Smooth muscle cell of the brain vasculature (primary cell): ENCODE measurements at regions not wholly inside any gene's neighbourhood (a gene's known extent, or its start where the extent isn't known, plus 50 kb on each side); places are given as distances from the start of the nearest gene placed in this dataset.
"Not testable (repeated sequence)": the region's sequence is repeated elsewhere in the genome, so short reads cannot be mapped to it uniquely, and the experiment has no call there.

Experiments
- DNase-seq: peaks from one replicate; pipeline ENCODE4 v3.0.0-alpha.2; 2012; ENCODE audit warnings: low read depth, low spot score

DNA sequence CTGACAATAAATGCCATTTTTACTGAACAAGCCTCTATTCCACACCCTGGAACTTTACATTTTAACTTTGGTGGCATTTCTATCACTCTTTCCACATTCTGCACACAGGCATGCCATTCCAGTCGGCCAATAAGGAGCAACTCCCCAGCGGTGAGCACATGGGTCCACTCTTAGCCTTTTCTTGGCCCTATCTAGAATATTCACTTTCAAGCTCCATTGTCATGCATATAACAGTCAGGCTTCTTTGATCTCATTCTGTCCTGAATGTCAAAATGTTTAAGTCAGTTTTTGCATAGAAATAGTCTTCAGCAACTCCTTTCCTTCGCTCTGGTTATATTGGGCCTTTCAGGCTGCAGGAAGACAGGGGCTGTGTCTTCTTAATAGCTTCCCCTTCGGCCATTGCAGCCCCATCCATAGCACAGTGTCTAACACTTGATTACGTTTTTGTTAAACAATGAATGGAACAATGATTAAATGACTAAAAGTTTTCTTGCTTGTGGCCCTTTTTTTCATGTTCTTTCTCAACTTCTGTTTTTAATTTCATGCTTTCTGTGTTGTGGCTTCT, 427.3 kb downstream of the MFSD1 start:
- no peak for DNase-seq

DNA sequence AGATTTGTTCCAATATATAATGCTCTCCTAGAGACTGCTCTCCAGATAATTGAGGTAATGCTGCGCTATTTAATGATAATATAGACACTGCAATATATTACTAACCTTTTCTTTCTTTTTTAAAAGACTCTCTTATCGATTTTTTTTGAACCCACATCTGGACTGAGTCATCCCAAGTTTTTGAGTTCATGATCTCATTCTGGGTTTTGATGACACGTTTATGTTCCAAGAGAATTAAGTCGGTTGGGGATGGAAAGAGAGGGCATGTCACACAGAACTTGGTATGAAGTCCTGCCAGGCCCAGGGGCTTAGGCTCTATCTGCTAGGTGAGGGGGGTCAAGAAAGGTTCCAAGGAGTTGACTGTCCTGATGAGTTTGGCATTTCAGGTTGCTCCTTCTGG, 431.1 kb downstream of the MFSD1 start:
- DNase-seq, result no peak

DNA sequence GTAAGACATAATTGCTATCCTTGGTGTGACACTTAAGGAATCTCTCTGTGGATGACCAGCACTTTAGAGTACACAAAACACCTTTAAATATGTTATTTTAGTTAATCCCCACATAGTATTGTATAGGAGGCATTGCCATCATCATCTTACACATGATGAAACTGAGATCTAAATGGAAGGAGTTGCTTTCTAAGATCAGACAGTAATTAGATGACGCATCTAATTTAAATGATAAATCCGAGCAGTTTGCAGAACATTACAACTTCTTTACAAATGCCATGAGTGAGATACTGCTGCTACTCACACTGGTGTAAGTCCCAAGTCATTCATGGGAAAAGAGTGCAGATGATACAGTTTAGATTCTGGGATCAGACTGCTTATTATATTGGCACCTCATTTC, 431.9 kb downstream of the MFSD1 start:
- DNase-seq, result no peak

DNA sequence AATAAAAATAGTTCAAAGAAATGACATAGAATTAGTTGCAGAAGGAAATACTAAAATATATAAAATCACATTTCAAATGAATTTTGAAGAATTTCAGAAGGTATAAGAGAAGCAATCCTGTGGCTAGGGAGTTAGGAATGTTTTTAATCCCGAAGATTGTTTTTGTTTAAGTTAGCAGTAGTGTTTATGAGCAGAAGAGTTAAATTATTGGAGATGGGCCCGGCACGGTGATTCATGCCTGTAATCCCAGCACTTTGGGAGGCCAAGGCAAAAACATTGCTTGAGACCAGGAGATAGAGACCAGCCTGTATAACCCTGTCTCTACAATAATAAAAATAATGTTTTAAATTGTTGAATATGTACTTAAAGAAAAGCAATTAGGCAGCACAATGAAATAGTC, 432.5 kb downstream of the MFSD1 start:
- DNase-seq, result peak; percentile 24

DNA sequence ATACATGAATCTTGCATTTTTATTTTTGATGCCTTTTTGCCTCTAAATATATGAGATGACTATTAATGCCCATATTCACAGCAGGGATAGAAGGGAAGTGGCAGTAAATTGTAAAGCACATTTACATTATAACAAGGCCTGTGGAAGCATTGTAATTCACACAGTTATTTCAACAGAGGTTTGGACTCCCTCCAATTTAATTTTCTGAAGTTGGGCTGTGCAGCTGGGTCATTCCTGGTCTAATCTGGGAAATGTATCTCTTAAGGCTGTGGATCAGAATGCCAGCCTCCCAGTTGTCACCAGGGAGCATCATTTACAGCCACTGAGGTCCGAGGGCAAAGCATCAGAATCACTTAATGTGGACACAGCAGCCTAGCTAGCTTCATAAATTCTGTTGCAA, 434.5 kb downstream of the MFSD1 start:
- DNase-seq, result no peak

DNA sequence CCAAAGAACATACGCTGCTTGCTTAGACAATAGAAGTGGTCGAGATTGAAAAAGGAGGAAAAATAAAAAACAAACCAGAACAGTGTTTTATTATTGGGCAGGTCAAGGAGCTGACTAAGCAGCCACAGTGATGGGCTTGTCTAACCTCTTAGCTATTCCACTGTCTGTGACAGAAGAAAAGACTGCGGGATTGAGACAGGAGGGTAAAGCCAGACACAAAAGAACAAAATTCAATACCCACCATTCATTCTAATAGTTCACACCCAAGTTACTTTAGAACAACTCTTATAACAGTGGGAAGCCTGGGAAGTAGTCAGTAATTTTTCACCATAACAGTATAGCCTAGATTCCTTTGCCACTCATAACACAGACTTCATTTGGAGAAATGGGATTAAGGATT, 435.4 kb downstream of the MFSD1 start:
- DNase-seq, result no peak

DNA sequence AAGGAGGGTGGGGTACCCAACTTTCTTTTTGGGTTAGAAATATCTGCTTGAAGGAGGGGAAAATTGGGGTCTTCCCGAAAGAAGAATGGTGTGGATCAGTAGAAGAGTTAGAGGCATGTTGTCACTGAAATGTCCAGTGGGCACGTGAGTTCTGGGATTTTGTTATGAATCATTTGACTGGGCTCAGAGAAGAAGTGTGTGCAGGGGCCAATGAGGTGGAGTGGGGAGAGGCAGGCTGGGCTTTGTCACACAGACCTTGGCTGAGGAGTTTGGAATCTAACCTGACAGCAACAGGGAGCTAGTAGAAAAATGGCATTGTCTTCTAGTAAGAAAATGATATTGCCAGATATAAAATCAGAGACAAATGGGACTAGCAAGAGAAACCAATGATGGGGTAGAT, 436.8 kb downstream of the MFSD1 start:
- no peak for DNase-seq

DNA sequence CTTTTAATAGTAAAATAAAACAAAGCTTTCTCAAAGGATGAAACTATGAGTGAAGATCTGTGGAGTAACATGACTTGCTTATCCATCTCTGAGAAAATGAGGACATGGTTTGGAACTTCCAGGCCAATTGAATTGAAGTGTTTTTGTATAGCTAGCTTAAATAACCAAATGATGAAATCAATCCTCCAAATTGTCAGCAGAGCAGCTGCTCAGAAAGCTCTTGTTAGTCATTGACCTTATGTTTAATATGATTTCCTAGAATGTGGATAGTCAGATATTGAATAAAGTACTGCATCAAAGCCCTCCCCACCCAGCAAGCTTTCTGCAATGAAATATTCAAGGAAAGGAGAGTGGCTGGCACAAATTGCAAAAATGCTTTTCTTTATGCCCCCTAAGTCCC, 437.2 kb downstream of the MFSD1 start:
- no peak for DNase-seq

DNA sequence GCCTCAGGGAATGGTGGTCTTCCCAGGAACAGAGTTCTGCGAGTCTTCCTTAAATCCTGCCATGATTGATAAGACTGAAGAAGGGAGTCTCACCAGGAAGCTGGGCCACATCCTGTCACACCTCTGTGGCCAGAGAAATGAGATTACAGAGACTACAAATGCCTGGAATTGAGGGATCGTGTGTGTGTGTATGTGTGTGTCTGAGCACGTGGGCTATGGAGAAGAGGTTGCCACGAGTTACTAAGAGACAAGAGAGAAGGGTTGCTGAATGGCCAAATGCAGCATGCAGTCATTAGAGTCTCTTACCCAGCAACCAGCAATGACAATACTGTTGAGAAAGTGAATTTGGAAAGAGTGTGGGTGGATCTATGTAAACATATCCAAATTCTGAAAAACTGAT, 443.1 kb downstream of the MFSD1 start:
- no peak for DNase-seq

DNA sequence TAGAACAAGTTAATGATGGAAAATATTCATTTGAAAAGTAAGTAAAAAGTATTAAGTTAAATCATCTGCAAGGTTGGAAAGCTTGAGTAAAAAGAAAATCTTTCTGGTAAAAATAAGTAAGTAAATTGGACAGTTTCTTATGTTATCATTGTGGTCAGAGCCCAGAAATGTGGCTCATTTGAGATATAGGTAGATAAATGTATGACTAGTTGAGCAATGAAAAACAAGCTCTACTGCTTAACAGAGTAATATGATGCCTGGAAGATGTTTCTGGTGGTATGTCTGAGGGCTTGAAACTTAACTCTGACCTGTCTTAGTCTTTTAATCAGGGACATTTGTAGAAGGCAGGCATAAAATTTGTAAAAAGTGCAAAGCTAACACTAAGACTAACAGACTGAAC, 444.0 kb downstream of the MFSD1 start:
- DNase-seq, result no peak

DNA sequence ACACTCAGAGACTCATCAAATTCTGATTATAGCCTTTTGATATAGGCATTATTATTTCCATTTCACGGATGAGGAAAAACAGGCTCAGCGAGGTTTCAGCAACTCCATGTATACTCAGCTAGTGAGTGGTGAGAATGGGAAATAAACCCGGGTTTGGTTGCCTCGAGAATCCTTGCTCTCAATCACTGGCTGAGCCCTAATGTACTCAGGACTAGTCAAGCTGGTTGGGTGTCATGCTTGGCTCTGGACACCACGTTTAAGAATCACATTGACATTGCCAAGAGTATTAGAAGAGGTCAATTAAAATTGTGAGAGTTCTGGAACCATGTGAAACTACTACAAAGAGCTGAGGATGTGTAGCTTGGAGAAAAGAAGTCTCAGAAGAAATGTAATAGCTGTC, 444.5 kb downstream of the MFSD1 start:
- no peak for DNase-seq

DNA sequence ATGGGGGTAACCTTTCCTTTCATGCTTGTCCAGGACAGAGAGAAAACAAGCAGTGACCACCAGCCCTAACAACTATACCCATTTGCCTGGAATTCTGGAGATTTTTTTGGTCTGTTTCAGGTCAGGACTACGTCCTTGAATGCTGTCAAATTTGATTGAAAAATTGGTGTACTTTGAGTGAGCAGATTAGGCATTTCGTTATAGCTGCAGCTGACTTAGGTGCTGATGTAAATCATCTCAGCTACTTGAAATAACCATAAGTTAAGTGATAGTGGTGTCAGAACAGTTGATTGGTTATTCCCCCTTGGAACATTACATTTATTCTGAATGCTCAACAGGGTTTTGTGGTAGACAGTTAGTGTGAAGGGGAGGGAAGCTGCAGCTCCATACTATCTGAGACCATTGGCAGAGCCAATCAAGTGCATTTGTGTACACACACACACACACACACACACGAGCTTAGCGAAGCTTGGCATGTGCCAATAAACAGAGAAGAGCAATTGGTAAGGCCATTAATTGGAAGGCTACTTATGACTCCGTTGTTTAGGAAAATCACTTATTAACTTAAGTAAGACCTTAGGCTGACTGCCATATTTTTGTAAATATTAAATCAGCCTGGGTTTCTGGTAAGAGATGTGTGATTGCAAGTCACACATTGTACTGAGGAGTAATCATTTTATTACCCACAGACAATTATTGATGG, 447.8 kb downstream of the MFSD1 start:
- DNase-seq, result no peak

DNA sequence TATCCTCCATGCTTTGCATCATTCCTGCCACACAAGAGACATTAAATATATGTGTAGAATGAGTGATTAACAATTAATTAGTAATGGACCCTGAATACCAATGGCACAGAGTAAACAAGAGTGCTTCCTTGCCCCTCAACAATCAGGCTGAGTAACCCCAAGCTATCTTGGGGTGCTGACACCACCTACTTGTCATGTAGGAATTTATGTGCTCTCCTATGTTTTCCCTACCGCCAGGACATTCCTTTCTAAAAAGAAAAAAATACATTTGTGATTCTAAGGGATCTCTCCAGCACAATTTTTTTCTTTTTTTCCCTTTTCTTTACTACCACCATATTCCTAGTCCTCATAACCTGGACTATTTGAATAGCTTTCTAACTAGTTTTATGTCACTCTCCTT, 449.1 kb downstream of the MFSD1 start:
- no peak for DNase-seq

DNA sequence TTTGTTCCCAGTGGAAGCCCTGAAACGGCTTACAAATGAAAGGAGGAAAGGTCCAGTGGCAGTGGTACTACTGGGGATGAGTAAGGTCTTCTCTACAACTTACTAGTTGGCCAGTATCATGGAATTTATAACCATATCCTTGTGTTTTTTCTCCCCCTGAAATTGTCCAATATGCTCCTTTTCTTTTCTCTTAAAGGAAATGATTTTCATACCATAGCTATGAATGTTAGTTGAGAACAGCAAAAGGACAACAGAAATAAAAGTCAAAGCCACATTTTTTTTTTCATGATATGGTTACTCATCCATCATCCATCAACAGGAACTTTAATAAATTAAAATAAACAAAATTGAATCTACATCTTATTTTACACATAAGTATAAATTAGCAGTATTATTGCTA, 450.4 kb downstream of the MFSD1 start:
- DNase-seq, result no peak

DNA sequence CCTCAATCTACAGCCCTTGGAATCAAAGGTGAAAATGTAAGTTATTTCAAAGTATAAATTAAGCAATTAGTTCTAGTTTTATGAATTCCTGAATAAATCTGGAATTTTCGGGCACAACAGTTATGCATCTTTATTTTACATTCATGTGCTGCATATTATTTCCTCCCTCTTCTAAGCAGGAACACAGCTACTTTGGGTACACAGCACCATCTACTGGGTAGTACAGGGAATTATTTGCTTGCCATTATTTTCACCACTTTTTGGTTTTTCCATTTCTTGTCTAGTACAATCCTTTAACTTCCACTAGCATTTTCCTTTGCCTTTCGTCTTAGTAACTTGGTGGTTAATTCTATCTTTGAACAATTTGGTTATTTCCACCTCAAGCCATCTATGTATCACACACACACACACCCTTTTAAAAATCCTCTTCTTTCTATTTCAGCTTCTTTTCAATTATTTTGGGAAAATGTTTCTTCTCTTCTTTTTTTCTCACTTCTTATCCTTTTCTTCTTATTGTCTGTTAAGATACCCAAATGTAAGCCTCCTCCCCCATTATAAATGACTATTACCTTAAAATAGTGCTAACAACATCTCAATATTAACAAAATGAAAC, 451.0 kb downstream of the MFSD1 start:
- DNase-seq, result no peak

DNA sequence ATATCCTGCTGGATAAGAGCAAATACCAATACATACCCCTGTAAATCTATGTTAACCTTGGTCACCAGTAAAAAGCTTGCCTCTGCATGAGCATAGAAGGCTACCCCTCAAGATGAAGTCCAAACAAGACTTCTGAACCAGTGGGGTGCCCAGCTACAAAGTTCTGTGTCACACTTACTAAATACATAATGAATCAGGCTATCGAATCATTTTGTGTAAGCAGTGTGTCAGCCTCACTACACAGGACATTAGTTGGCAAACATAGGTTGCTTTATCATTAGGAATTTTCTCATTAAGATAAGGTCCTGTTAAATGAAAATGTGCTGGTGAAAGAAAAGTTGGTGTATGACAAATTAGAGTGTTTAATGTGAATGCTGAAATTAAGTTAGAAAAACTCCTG, 452.0 kb downstream of the MFSD1 start:
- no peak for DNase-seq

DNA sequence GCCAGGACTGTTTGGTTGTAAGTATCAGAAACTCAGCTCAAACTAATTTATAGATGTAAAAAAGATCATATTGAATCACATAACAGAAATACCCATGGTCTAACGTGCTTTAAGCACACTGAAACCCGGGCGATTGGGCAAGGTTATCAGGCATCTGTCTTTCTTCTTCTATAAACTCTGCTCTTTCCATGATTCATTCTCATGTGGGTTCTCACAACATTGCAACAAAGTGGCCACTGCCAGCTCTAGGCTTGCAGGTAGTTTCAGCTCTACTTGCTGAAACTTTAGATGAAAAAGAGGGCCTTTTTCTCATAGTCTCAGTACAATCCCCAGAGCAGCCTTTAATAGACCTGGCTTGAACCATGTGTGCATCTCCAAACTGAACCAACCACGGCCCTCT, 456.1 kb downstream of the MFSD1 start:
- DNase-seq, result no peak

DNA sequence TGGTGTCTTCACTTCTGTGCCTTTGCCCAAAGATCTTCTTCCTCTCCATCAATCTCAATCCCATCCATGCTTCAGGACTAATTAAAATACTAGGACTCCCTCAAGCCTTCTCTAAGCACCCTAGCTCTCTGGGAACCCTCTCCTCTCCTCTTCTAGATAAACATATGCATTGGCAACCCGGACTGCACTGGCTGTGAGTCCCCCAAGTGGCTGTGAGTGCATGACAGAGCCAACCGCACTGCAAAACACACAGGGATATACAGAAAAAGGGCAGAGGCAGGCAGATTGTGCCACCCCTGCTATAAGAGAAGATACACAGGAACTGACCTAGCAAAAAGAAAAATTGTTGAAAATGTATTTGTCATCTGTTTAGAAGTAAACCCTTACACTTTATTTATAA, 457.1 kb downstream of the MFSD1 start:
- no peak for DNase-seq

DNA sequence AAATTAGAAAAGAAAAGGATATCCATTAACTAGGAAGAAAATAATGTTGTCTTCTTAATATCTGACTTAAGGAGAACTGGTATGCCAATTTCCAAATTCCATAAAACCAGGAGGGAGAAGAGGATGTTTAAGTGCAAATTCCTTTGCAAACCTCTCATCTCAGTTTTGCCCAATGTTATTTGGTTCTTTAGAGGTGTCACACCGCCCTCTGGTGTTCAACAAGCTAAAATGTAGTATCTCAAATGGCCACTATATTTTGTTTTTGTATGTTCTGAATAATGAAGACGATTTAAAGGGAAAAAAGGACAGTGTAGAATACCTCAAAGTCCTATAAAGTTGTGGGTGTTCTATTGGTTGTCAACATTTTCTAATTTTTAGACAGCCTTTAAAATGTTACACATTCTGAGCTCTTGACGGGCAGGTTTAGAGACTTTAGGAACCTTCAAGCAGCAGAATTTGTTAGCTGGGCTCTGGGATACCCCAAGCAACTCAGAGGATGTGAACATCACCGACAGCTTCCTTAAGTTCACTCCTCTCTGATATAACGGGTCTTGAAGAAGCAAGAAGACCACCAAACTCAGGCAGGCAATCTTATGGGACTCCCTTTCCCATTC, 458.3 kb downstream of the MFSD1 start:
- peak; percentile 31 for DNase-seq

DNA sequence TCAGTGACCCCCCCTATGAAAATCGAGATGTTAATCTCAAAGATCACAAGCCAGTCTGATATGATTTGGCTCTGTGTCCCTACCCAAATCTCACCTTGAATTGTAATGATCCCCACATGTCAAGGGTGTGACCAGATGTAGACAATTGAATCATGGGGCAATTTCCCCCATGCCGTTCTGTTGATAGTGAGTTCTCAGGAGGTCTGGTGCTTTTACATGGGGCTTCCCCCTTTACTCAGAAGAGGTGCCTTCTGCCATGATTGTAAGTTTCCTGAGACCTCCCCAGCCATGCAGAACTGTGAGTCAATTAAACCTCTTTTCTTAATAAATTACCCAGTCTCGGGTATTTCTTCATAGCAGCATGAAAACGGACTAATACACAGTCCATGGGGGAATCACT, 459.5 kb downstream of the MFSD1 start:
- DNase-seq, result not testable (repeated sequence)

DNA sequence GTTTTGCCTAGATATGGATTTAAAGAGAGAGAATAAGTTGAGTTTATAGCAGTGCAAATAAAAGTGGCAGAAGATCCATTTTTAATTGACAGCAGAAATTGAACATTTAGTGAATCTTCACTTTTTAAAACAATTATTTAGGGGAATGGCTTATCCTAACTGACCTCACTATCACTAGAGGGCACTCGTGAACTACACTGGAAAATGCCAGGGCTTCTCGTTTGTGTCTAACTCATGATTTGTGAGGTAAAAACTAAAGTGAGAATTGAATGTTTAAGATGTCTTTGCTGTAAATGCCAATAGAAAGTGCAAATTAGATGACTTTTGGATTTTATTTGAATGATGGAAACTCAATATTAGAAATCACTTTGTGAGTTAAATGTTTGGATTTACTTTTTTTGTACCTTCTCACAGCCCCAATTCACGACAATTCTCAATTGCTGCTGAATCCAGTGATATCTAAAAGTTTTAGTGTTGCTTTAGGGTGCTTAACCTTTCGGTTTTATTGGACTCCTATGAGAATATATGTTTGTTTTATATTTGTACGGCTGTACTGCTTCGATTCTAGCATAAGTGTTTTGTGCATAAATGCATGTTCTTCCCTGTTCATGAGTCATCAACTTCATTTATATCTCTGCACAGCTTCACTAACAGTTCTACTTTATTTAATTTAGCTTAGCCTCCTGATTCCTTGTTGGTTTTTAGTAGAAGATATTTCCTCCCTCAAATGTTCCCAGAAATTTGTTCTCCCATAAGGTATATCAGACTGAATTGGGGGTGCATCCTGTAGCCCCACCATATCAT, 462.1 kb downstream of the MFSD1 start:
- DNase-seq, result peak; percentile 23

DNA sequence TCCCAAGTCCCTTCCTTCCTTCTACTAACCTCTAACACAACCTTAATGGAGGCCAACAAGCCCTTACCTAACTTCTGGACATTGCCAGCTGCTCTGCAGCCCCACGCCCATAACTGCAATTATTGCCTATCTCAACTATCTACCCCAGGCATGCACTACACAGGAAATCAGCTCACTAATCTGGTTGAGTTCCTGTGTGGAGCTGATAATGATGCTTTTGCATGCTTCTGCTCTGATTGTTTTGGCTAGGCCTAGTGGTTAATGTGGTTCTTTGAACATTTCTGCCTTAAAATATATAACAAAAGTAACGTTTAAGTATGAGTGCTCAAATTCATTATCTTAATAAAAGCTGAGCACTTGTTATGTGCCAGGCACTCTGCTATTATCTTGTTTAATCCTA, 463.9 kb downstream of the MFSD1 start:
- no peak for DNase-seq
